ENCODE measurements at regions not wholly inside any gene's neighbourhood (a gene's known extent, or its start where the extent isn't known, plus 50 kb on each side); places are given as distances from the start of the nearest gene placed in this dataset.

DNA sequence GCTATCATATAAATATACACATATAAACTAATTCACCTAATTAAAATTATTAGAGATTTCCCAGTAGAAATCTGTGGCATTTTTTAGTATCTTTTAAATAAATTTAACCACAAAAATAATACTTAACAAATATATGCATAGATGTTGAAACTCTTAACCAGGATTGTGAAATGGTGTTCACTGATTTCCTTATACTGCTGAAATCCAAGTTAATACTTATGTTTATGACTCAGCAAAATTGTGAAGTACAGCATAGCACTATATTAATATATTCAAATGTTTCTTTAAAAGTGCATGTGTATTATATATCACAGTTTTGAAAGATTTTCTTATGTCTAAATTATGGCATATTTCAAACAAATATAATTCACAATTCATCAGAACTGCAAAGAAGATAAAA, 328.2 kb upstream of the MANEA start:
- DNase-seq: no peak

DNA sequence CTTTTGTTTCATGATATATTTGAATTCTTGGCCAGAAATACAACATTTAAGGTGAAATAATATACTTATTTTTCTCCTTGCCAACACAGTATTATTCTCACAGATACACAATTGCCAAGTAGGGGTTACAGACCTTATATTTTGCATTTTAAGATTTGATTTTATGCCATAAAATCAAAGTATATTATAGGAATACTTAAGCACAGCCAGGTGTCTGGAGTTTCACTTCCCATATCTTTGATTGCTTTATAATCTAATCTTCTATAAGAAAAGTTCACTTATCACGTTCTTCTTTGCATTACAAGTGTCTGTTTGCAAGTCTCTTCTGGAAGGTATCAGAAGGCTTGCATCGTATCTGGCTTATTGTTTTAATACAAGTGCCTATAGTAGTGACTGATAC, 327.7 kb upstream of the MANEA start:
- DNase-seq: no peak

DNA sequence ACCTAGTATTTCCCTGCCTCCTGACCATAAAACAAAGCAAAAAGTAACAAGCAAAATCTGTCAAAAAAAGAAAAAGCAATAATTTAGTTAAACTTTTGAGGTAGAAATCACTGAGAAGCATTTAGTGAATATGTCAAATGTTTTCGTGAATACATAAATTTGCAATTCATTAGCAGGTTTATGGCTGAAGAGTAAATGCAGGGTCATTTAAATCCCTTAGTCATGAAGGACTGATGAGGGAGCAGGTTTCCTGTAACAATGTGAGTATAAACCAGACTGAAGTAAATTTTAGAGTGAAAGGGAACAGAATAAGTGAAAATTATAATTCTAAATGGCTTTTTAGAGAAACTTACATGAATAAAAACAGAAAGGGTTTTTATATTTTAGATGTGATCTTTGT, 313.5 kb upstream of the MANEA start:
- no peak for DNase-seq

DNA sequence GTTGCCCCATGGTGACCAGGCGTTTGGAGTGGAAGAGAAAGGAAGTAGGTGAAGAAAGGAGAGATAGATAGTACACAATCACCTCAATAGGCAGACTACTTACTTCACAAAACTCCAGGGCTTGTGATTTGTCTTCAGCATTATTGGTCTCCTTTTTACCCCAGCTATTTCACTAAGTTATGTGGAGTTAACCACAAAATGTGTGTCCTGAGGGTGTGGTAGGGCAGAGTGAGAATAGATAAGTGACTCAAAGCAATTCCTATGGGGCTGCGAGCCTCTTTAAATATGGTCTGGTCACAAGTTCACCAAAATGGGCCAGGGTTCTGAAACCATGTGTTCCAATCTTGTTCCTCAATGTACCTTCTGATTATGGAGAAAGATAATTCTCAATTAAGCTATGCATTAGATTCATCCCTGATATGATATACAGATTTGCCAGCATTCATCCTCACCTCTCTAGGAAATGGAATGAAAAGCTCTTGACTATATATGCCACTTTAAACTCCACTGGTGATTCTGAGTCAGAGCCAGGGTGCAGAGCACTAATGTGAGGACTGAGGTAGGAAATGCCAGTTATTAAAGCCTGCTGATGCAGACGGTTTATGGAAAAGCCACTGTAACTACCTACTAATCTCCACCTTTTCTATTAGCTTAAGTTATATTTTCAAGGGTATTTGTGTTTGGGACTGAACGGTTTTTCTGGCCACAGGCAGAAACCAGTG, 310.6 kb upstream of the MANEA start:
- DNase-seq: no peak

DNA sequence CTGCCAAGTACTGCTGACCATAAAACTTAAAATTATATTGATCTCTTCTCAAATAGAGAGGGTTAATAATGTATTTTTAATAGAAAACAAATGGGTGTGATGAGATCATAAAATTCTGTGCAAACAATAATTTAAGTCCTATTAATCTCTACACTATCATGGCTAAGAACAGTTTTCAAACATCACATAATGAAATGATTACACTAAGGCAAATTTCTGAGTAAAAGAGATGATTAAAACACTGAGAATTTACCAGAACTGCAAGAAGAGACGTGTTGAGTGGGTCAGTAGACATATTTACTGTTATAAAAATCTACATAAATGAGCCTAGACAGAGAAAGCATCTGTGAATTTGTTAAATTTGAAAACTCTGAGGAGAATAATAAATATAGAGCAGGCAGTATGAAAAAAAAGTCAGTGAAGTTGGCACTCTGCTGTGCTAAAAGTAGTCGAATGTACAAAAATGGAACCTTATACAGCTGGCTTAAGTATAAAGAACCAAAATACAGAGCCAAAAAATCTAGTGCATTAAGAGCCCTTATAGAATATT, 302.6 kb upstream of the MANEA start:
- no peak for DNase-seq

DNA sequence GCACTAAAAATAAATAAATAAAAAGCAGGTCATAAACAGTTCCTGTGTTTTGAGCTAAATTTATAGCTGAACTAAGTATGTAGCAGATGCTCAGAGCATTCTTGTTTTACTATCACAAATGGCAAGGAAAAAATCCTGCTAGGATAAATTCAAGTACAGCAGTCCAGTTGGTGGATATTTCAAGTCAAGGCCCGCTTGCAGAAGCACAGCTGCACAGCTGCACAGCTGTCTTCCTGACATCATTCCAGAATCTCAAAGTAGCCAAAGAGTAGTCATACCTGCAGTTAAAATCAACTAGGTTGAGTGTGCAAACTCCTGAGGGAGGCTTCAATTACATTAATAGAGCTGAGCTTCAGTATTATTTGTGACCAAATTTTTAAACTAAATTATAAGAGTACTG, 297.7 kb upstream of the MANEA start:
- no peak for DNase-seq

DNA sequence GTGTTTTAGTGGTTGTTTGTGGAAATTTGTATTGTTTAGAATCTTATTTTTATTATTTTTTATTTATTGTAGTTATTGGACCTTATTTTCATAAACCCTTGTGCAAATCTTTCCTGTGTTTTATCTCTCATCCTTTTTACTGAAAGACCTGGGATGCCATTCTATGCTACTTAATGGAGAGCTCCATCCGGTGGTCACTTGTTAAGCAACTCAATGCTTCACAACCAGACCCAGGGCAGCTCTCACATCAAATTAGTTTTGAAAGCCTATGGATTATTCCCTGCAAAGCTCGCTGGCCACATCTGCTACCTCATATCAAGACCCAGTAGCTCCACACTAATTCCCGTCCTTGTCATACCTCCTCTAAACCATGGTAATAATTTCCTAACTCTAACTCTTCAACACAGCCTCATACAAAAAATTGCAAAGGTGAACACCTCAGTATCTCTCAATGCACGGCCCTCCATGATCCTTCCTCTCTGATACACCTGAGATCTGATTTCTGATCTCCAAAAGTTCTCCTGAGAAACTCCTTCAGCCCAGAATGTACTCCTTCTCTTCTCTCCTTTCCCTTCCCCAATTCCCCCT, 296.6 kb upstream of the MANEA start:
- peak; percentile 2 for DNase-seq

DNA sequence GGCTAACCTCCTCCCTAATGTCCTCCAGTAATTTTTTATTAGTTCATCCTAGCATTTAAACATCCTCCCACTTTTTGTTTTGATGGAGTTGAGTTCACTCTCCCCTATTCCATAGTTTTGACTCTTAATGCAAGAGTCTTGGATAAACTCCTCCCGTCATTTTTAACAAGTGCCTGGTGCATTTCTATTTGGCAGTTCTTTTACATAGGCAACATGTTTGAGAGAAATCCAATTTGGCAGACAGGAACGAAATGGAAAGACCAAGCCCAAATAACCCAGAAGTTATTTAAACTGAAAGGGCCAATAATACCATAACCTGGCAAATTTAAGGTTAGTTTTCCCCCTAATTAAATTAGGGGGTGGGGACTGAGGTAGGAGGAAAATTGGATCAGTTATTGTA, 291.5 kb upstream of the MANEA start:
- no peak for DNase-seq

DNA sequence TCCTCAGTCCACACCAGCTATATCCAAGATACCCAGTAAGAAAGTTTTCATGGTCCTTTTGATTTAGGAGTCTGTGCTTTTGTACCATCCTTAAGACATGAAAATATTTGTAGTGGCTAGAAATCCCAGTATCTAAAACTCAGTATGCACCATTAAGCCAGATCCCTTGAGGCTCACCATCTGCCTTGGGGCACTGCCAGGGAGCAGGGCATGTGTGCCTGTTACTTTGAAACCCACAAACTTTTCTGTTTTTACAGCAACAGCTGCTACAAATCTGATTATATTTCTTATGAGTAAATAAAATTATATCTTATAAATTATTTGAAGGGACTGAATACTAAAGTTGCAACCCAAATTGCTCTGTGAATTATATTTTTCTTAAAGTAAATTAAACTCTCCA, 290.5 kb upstream of the MANEA start:
- DNase-seq: no peak

DNA sequence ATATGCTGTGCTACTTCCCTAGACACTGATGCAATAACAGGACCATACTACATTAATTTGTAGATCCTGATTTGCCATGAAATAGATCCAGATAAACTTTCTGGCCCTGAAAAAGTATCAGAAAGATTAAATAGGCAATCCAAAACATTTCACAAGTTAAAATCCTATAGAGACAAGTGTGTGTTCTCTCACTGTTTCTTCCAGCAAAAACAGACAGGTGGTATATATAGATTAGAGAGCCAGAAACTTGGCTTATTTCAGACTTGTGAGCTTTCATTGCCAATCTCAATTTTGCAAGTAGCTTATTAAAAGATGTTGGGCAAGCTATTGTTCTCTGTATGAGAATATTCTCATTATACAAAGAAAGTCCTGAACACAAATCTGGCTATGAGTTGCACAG, 289.1 kb upstream of the MANEA start:
- DNase-seq: no peak

DNA sequence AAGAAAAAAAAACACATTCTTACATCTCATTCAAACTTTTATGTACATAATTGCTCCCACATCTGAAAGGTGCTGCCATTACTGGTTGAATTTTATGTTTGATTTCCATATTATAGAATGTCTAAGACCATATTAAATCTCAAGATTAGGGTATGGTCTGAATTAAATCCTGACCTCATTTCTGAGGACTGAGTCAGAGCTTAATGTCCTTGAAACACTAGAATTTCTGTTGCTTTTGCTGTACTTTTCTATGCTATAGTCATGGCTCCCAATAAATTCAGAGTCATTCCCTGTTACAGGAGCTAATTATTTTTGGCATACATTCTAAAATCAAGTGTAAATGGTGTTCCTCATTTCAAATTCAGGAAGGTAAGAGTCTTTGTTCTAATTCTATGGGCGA, 285.3 kb upstream of the MANEA start:
- DNase-seq: no peak

DNA sequence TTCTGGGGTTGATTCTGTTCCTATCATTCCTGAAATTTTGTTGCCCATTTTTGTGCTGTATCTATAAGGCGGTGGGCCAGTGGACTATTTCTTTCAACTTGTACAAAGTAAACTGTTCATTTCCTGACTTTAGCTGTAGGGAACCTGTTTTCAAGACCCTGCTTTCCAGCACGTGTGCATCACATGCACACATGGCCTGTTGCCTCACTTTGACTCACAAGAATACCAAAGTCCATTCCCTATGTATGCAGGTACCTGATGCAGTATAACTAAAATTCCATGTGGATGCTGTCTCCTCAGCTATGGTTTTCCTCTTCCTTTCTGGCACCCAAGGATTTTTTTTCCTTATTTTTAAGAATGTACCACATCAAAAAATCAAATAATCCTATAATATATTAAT, 284.1 kb upstream of the MANEA start:
- no peak for DNase-seq

DNA sequence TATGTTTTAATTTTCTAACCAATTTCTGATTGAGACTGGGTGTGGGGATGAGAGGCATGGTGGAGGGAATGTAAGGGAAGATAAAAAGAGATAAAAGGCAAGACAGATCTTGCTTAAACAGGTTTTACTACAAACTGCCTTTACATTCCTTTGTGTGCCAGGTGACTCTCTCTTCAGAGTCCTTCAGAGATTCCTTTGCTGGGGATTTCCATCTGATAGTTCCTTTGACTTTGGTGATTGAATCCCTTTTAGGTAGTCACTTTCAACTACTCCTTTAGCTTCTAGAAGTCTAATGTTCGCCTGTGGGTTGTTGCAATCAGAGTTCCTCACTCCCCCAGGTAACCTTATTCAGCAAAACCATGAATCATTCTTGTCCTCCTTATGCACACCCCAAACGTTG, 283.3 kb upstream of the MANEA start:
- no peak for DNase-seq

DNA sequence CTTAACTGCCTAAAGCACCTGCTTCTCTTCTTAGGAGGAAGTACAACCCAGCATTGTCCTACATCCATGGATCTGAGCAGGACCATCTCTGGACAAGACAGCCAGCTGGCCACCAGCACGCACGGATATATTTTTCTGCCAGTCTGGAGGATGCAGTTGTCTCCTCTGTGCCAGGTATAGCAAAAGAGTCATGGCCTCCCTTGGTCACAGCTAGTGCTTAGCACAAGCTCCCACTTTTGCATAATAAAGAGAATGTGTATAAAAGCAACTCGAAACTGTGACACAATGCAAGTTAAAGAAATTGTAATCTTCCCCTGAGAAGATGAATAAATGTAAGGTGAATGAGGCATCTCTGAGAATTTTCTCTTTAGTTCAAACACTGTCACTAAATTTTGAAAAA, 267.8 kb upstream of the MANEA start:
- no peak for DNase-seq

DNA sequence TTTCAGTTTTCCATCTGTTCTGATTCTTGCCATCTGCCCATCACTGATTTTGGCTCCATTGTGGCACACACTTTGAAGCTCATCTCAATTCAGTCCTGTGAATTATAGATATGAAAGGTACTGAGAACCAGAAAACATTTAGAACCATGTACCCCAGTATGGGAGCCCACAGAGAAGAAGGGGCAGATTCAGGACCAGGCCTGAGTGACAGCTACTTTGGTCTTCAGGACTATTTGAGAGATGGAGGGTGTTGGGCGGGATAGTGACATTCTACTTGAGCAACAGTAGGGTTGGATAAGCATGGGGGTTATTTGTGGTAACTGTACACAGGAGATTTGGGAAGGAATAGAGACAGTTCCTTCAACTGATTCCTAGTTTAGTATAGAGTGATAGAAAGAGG, 259.2 kb upstream of the MANEA start:
- no peak for DNase-seq

DNA sequence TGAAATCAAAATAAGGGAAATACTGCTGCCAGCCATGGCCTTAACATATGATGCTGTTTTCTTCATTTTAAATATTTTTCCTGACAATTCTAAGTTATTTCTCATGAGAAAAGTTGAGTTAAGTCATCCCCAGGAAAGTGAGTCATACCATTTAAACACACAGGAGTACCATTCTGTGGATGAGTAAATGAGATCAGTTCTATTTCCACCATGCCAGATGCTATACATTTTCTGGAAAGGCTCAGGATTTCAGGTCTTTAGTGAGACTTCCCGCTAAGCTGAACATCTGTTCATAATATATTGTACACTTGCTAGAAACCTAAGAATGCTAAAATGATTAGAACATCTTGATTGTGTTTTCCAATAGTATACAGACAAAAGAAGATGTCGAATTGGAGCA, 256.2 kb upstream of the MANEA start:
- DNase-seq: no peak

DNA sequence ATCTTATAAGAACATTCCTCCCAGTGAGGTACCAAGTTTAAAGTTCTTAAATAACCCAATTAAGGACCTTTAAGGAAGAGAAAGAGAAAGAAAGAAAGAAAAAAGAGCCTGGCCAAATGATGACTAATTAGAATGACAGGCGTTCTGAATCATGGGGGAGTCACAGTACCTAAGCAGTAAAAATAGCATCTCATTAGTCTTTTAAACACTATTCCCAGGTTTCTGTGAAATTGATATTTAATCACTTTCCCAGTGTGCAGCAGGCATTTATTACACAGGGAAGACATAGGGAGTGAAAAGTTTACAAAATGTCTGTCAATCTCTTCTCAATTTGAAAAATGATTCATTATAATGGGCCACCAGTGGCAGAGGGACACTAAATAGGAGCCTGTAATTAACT, 251.4 kb upstream of the MANEA start:
- no peak for DNase-seq

DNA sequence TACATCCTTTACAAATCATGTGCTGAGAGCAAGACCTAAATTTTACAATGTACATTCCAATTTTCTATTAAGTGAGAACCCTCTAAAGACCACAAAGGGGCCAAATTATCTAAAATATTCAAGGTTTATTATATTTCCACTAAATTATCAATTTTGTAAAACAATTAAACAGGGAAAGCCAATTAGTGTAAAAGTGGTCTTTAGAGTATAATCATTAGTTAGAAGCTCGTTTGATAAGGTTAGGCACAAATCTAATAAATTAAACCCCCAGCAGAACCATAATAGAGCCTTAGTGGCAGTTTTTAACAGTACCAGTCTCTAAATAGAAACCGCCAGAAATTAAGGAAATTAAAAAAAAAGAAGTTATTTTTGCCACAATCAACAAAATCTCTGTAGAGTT, 249.1 kb upstream of the MANEA start:
- DNase-seq: no peak

DNA sequence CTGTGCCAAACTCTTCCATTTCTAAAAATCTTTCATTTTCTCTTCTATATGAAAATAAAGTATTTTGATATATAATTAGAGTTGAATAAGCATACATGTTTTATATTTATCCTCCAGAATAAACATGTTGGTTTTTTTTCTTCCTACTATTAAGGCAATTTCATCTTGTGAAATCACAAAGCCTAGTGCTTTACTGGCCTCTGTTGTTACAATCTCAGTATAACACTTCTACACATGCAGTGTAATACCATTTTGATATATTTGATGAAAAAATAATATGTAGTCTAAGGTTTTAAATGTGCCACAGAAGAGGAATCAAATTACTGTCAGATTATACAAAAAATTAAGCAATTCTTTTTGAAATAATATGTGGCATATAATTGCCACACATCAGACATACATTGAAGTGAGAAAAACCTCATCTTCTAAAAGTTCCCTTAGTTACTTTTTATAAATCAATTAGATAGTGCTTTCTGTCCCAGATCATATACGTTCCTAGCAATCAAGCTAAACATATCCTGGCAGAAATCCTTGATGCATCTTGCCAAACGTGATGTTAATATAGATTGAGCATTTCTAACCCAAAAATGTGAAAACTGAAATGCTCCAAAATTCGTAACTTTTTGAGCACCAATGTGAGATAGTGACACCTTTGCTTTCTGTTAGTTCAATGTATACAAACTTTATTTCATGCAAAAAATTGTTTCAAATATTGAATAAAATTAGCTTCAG, 225.1 kb upstream of the MANEA start:
- DNase-seq: peak; percentile 6

DNA sequence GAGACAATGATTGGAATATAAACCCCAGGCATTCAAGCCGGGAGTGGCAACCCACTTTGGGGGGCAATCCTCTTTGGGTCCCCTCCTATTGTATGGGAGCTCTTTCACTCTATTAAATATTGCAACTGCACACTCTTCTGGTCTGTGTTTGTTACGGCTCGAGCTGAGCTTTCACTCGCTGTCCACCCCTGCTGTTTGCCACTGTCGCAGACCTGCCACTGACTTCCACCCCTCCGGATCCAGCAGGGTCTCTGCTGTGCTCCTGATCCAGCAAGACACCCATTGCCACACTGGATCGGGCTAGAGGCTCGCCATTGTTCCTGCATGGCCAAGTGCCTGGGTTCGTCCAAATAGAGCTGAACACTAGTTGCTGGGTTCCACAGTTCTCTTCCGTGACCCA, 222.8 kb upstream of the MANEA start:
- no peak for DNase-seq

DNA sequence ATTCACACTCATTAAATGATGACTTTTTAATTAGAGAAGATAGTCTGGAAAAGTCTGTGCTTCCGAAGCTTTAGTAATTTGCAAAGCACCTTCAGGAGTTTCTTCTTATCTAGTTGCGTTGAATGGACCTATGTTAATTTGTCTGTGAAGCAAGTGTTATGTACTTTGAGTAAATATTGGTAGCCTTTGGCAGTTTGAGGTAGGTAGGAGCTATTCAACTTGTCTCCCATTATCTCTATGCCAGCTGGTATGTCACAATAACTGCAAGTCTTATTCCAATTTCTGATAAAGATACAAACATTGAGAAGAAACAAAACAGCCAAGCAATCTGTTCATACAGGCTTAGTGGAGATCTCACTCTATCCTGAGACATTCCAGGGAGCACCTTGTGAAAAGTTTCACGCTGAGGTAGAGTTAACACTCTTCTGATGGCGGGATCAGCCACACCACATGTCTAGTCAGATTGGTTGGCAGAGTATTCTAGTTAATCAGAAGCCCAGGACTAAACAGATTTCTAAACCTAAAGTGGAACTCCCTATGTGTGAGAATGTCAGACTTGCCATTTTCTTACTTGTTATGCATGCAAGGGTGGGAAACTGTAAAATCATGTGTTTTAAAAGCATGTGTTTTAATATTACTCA, 219.8 kb upstream of the MANEA start:
- DNase-seq: no peak

DNA sequence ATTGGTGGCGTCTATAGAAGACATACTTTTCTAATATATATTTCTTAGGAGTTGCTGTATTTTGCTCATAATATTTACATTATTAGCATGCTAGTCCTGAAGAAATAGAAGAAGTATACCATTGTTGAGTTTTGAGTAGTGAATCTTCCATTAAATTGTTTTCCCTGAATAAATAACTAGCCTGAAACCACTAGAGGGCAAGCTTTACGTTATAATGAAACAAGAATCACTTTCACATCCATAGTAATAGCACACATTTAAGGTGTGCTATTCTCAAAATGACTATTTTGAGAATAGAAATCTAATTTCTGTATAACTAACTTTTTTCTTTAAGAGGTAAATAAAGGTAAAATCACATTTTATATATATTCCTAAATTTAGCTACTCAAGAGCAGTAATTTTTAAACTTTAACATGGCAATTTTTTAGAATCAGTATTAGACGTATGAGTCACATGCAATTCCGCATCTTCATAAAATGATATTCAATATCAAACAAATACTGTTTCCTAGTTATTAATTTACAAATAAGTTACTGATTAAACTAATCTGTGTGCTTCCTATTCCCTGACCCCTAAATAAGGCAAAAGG, 213.2 kb upstream of the MANEA start:
- peak; percentile 1 for DNase-seq

DNA sequence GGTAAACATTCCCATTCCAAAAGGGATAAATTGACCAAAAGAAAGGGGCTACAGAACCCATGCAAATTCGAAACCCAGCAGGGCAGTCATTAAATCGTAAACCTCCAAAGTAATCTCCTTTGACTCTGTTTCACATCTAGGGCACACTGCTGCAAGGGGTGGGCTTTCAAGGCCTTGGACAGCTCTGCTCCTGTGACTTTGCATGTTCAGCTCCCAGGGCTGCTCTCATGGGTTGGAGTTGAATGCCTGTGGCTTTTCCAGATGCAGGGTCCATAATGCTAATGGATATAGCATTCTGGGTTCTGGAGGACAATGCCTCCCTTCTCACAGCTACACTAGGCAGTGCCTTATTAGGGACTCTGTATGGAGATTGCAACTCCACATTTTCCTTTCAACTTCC, 211.9 kb upstream of the MANEA start:
- DNase-seq: no peak

Data from DMS153 (cell line).